PC-3 (cell line): ENCODE measurements at regions not wholly inside any gene's neighbourhood (a gene's known extent, or its start where the extent isn't known, plus 50 kb on each side); places are given as distances from the start of the nearest gene placed in this dataset.
"Not testable (repeated sequence)": the region's sequence is repeated elsewhere in the genome, so short reads cannot be mapped to it uniquely, and the experiment has no call there.

Source experiments
- EZH2 ChIP-seq: fragments of 300-600 bp; sonication (generic); IDR thresholded peaks from one replicate; pipeline ENCODE4 v1.6.1; 2017; ENCODE audit warnings: antibody characterized with exemption, mild to moderate bottlenecking, low read length; ENCODE audit not compliant: unreplicated experiment
- TF ChIP-seq, protein P1 (sequence below): fragments of 300-600 bp; sonication (generic); conservative IDR thresholded peaks from 2 replicates; pipeline ENCODE4 v1.5.1; 2017; ENCODE audit warnings: antibody characterized with exemption, low read depth, mild to moderate bottlenecking, low read length

DNA sequence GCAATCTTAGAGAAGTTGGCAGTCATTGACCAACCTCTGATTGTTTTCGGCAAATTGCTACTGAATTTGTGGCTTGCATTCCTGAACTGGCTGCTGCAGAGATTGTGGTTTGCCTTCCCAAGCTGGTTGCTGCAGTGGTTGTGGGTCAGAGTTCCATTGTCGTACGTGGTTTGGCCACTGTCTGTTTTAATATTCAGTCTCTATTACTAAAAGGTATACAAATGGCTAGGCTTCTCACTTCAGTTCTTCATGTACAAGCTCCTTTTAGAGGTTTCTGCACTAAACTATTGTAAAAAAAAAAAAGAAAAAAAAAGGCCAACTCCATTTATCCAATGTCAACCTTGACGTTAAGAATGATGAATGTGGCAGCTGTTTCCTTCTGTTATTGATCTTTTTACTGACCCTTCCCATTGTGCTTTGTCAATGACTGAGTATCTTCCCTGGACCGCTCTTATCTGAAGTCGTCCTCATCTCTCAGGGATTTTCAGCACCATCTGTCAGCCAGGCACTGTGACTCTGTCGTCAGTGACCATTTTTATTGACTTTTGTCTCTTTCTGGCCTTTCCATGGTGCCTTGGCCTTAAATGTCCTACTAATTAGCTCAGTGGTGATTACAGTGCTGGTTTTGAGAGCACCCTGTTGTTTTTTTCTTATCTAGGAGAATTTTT is 140.6 kb upstream of the ZNF658 start:
- TF ChIP-seq, protein P1, sequence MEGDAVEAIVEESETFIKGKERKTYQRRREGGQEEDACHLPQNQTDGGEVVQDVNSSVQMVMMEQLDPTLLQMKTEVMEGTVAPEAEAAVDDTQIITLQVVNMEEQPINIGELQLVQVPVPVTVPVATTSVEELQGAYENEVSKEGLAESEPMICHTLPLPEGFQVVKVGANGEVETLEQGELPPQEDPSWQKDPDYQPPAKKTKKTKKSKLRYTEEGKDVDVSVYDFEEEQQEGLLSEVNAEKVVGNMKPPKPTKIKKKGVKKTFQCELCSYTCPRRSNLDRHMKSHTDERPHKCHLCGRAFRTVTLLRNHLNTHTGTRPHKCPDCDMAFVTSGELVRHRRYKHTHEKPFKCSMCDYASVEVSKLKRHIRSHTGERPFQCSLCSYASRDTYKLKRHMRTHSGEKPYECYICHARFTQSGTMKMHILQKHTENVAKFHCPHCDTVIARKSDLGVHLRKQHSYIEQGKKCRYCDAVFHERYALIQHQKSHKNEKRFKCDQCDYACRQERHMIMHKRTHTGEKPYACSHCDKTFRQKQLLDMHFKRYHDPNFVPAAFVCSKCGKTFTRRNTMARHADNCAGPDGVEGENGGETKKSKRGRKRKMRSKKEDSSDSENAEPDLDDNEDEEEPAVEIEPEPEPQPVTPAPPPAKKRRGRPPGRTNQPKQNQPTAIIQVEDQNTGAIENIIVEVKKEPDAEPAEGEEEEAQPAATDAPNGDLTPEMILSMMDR = not testable (repeated sequence)
- not testable (repeated sequence) for TF ChIP-seq EZH2
